HT1080 (cell line): ENCODE measurements at regions not wholly inside any gene's neighbourhood (a gene's known extent, or its start where the extent isn't known, plus 50 kb on each side); places are given as distances from the start of the nearest gene placed in this dataset. TPM values are rescaled to one million over a fixed set of nuclear protein-coding genes. Genes with fewer than 3 reads are reported as not detected.

ENCODE experiments used
- small RNA-seq: library from RNA; depleted of rRNA; stranded (forward); fragments of <200 nt; gene quantifications from one replicate; pipeline ENCODE3, GENCODE V24; 2014

Small RNA genes lying in the stretch of these regions (small RNA-seq; reads per million reads assigned to genes)
- gene AC110588.1 (not detected), gene RF00017 (not detected), gene RNA5SP401 (not detected)
